ENCODE measurements at regions not wholly inside any gene's neighbourhood (a gene's known extent, or its start where the extent isn't known, plus 50 kb on each side); places are given as distances from the start of the nearest gene placed in this dataset.

- no peaks in the 10 kb centered on the region for H3K9me3 ChIP-seq (ENCODE audit: control extremely low read depth in 1 of 3, control insufficient read depth in 2 of 3, insufficient read depth in 1 of 3, low read length in 2 of 3)
- Mint-ChIP-seq H3K27me3 (peaks cover 24% of the 10 kb centered on the region), H3K27ac (no peak overlapping the region), H3K9me3 (ENCODE audit: insufficient read depth) (no peaks in the 10 kb centered on the region), H3K4me3 (no peak overlapping the region), H3K4me1 (no peaks in the 10 kb centered on the region)
- H4K20me1 ChIP-seq (ENCODE audit: control insufficient read depth, insufficient read depth, low read length, poor library complexity, severe bottlenecking) = no peaks in the 10 kb centered on the region
- H3K27me3 ChIP-seq (replicated peaks in 1 of 4; ENCODE audit: control extremely low read depth in 1 of 4, control insufficient read depth in 3 of 4, insufficient read depth in 4 of 4, low read length in 3 of 4) = no peaks in the 10 kb centered on the region
- ChIA-PET CTCF (no interaction called here), POLR2A (no interaction called here)
- no peaks in the 10 kb centered on the region for H3K4me1 ChIP-seq (ENCODE audit: control insufficient read depth in 2 of 2, insufficient read depth in 2 of 2, low read length in 2 of 2)
- DNase-seq (no peak), ATAC-seq (ENCODE audit: low read depth) (no peak)
- no peak overlapping the region for H3K9ac ChIP-seq (ENCODE audit: low read length)
- intact Hi-C loops (cut with micrococcal nuclease) = no loop called here
- H3K79me2 ChIP-seq (ENCODE audit: control insufficient read depth, insufficient read depth, low read length) = no peaks in the 10 kb centered on the region
- H3K4me2 ChIP-seq (replicated peaks; ENCODE audit: low read depth, low read length, poor library complexity, severe bottlenecking) = no peak overlapping the region
- no peak overlapping the region for H3K4me3 ChIP-seq (ENCODE audit: control extremely low read depth in 1 of 5, extremely low read depth in 1 of 5, insufficient read depth in 1 of 5, low read depth in 2 of 5, low read length in 4 of 5)
- H3K36me3 ChIP-seq (replicated peaks in 1 of 2; ENCODE audit: control extremely low read depth in 1 of 2, control insufficient read depth in 1 of 2, extremely low read depth in 1 of 2, insufficient read depth in 2 of 2, low read length in 1 of 2) = no peaks in the 10 kb centered on the region
- no peak overlapping the region for H3K27ac ChIP-seq (ENCODE audit: low read length in 2 of 2)
- no peak for TF ChIP-seq CTCF (IDR thresholded peaks at IDR 0.05)
- no peak for TF ChIP-seq EZH2 (IDR thresholded peaks at IDR 0.05; ENCODE audit: borderline replicate concordance, insufficient read depth, low read depth, low read length, poor library complexity, severe bottlenecking)
- H2AFZ ChIP-seq (ENCODE audit: insufficient read depth, low read depth, low read length, poor library complexity, severe bottlenecking) = no peak overlapping the region
- 53% methylated on average over 5 of the region's 7 CpGs for WGBS (ENCODE audit: insufficient coverage)
Observed at GRCh38 chr10:78539247-78539766, 505.6 kb downstream of the RPS24 start.

DNA sequence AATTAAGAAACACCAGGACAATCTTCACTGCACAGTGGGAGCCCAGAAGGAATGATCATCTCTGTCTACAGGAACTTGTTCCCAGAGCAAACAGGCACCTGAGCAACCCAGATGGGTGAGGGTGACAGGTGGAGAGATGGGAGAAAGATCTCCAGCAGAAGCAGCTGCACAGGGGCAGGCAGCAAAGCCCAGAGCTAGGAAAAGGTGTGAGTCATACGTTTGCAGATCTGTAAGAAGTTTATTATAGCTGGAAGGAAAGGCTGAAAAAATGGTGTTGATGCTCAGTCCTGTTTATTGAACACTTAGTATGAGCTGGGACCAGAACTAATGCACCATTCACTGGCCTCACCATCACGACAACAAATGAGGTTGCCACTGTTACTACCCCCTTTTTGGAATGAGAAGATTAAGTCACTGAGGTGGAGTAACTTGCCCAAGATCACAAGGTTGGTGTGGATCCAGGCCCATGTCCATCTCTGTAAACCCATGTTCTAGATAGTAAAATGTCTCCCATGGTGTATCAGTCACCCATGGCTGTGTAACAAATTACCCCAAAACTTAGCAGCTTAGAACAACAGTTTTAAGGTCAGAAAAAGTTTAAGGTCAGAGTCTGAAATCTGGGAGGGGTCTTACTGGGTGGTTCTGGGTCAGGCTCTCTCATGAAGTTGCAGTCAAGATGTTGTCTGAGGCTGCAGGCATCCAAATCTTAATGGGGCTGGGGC, 506.9 kb downstream of the RPS24 start:
- intact Hi-C loops (cut with micrococcal nuclease) = no loop called here
- Mint-ChIP-seq H3K4me3 (no peak overlapping the region), H3K27ac (no peak overlapping the region), H3K27me3 (peaks cover 24% of the 10 kb centered on the region), H3K9me3 (ENCODE audit: insufficient read depth) (no peaks in the 10 kb centered on the region), H3K4me1 (no peaks in the 10 kb centered on the region)
- H2AFZ ChIP-seq (ENCODE audit: insufficient read depth, low read depth, low read length, poor library complexity, severe bottlenecking) = no peak overlapping the region
- H3K27me3 ChIP-seq (replicated peaks in 1 of 4; ENCODE audit: control extremely low read depth in 1 of 4, control insufficient read depth in 3 of 4, insufficient read depth in 4 of 4, low read length in 3 of 4) = peaks cover 0 to 4% (median 0%) of the 10 kb centered on the region in 4 experiments
- no peak overlapping the region for H3K4me2 ChIP-seq (replicated peaks; ENCODE audit: low read depth, low read length, poor library complexity, severe bottlenecking)
- H3K9ac ChIP-seq (ENCODE audit: low read length) = no peak overlapping the region
- H3K4me1 ChIP-seq (ENCODE audit: control insufficient read depth in 2 of 2, insufficient read depth in 2 of 2, low read length in 2 of 2) = no peaks in the 10 kb centered on the region
- DNase-seq (no peak), ATAC-seq (ENCODE audit: low read depth) (no peak)
- TF ChIP-seq EZH2 (IDR thresholded peaks at IDR 0.05; ENCODE audit: borderline replicate concordance, insufficient read depth, low read depth, low read length, poor library complexity, severe bottlenecking) (no peak), CTCF (IDR thresholded peaks at IDR 0.05) (no peak)
- H3K4me3 ChIP-seq (ENCODE audit: control extremely low read depth in 1 of 5, extremely low read depth in 1 of 5, insufficient read depth in 1 of 5, low read depth in 2 of 5, low read length in 4 of 5) = no peak overlapping the region
- ChIA-PET CTCF (no interaction called here), POLR2A (no interaction called here)
- no peaks in the 10 kb centered on the region for H3K79me2 ChIP-seq (ENCODE audit: control insufficient read depth, insufficient read depth, low read length)
- 60% methylated on average over 1 of the region's 2 CpGs for WGBS (ENCODE audit: insufficient coverage)
- no peaks in the 10 kb centered on the region for H3K36me3 ChIP-seq (replicated peaks in 1 of 2; ENCODE audit: control extremely low read depth in 1 of 2, control insufficient read depth in 1 of 2, extremely low read depth in 1 of 2, insufficient read depth in 2 of 2, low read length in 1 of 2)
- no peaks in the 10 kb centered on the region for H3K9me3 ChIP-seq (ENCODE audit: control extremely low read depth in 1 of 3, control insufficient read depth in 2 of 3, insufficient read depth in 1 of 3, low read length in 2 of 3)
- no peaks in the 10 kb centered on the region for H4K20me1 ChIP-seq (ENCODE audit: control insufficient read depth, insufficient read depth, low read length, poor library complexity, severe bottlenecking)
- H3K27ac ChIP-seq (ENCODE audit: low read length in 2 of 2) = no peak overlapping the region
